HepG2 (cell line): ENCODE measurements at regions not wholly inside any gene's neighbourhood (a gene's known extent, or its start where the extent isn't known, plus 50 kb on each side); places are given as distances from the start of the nearest gene placed in this dataset.

Source experiments
- ATAC-seq: fragments of 200-7000 bp; cut with Tn5 transposase; 3 replicates; pipeline ENCODE4 v1.9.1; 2020; ENCODE audit warnings: mild to moderate bottlenecking, moderate library complexity
- BruUV-seq: library from RNA; stranded (reverse); fragments of 400-500 nt; replicated peaks from 2 replicates; lab custom pipeline; 2021; lab: Mats Ljungman, UMichigan
- CTCF ChIA-PET: fragments of 300-600 bp; formaldehyde crosslinking; extraction: SDS; loops from one replicate; lab custom pipeline; 2021; ENCODE audit warnings: low total read pairs, inconsistent platforms, low intra/inter-chr PET ratio; lab: Yijun Ruan, JAX
- POLR2A ChIA-PET: fragments of 350-600 bp; sonication (Branson Sonifier 250); formaldehyde crosslinking; loops from one replicate; lab custom pipeline; 2020; ENCODE audit warnings: antibody characterized with exemption, inconsistent platforms; lab: Yijun Ruan, JAX
- DNase-seq: peaks from one replicate; pipeline ENCODE4 v3.0.0-alpha.2; 2015; ENCODE audit warnings: low spot score
- FAIRE-seq: peaks from 3 replicates; lab custom pipeline; 2011; peaks lifted over from hg19 to GRCh38; lab: Jason Lieb, UNC
- H2AFZ ChIP-seq: one replicate; pipeline ENCODE4 v1.6.1; 2011; ENCODE audit warnings: low read length, inconsistent platforms
- H3K27ac ChIP-seq: fragments of 300-600 bp; 3 replicates; pipeline ENCODE4 v1.8.0; 2011; ENCODE audit warnings: mixed run types, mild to moderate bottlenecking, mixed read lengths, low read length, inconsistent platforms; ENCODE audit not compliant: insufficient read depth; ENCODE audit errors: extremely low read length
- H3K27me3 ChIP-seq, 2 experiments: fragments of 200-600 bp in 1 of 2; 2 replicates in 1 of 2; 3 replicates in 1 of 2; pipeline versions ENCODE4 v1.6.0 to v1.8.0; 2011; ENCODE audit warnings: low read length in 2 of 2, mild to moderate bottlenecking in 2 of 2, moderate library complexity in 2 of 2, inconsistent platforms in 1 of 2; ENCODE audit not compliant: insufficient read depth in 2 of 2, control insufficient read depth in 1 of 2
- H3K36me3 ChIP-seq, 2 experiments: fragments of 200-600 bp in 1 of 2; replicated peaks in 1 of 2; 2 replicates in 1 of 2; 3 replicates in 1 of 2; pipeline versions ENCODE4 v1.5.1 to v1.8.0; 2011; ENCODE audit warnings: low read length in 2 of 2, inconsistent platforms in 1 of 2; ENCODE audit not compliant: insufficient read depth in 2 of 2, control insufficient read depth in 1 of 2
- H3K4me1 ChIP-seq: 2 replicates; pipeline ENCODE4 v1.5.1; 2012; ENCODE audit warnings: low read length, inconsistent platforms; ENCODE audit not compliant: insufficient read depth
- H3K4me2 ChIP-seq: 2 replicates; pipeline ENCODE4 v1.6.0; 2011; ENCODE audit warnings: low read depth, low read length, inconsistent platforms
- H3K4me3 ChIP-seq, 3 experiments: fragments of 200-600 bp in 1 of 3; sonication (generic), shearing (Covaris generic) in 1 of 3; replicated peaks in 1 of 3; 2 replicates each; pipeline ENCODE4 v1.5.1; 2011 to 2016; ENCODE audit warnings: low read length in 3 of 3, inconsistent platforms in 2 of 3, low read depth in 2 of 3, mild to moderate bottlenecking in 2 of 3, control low read depth in 1 of 3, mixed read lengths in 1 of 3; ENCODE audit not compliant: insufficient read depth in 1 of 3
- H3K79me2 ChIP-seq: one replicate; pipeline ENCODE4 v1.6.1; 2011; ENCODE audit warnings: low read length, inconsistent platforms; ENCODE audit not compliant: insufficient read depth
- H3K9ac ChIP-seq: 2 replicates; pipeline ENCODE4 v1.6.0; 2011; ENCODE audit warnings: mild to moderate bottlenecking, low read depth, low read length, inconsistent platforms; ENCODE audit not compliant: insufficient read depth
- H3K9me3 ChIP-seq: 2 replicates; pipeline ENCODE4 v1.5.1; 2012; ENCODE audit warnings: mild to moderate bottlenecking, low read length
- H4K20me1 ChIP-seq: 2 replicates; pipeline ENCODE4 v1.6.0; 2011; ENCODE audit warnings: inconsistent platforms, mild to moderate bottlenecking, low read length, moderate library complexity; ENCODE audit not compliant: insufficient read depth
- FOXO4 ChIP-seq: sonication (generic); formaldehyde crosslinking; conservative IDR thresholded peaks from 2 replicates; pipeline ENCODE4 v1.8.1; 2023; ENCODE audit warnings: missing genetic modification reagents
- HNRNPH1 ChIP-seq: fragments of 200-400 bp; formaldehyde crosslinking; optimal IDR thresholded peaks from 2 replicates; pipeline ENCODE3; 2017; ENCODE audit warnings: mild to moderate bottlenecking, low read depth, low read length
- MATR3 ChIP-seq: sonication (generic); formaldehyde crosslinking; IDR thresholded peaks from 2 replicates; pipeline ENCODE4 v1.4.0; 2020; ENCODE audit warnings: missing genetic modification reagents
- MNT ChIP-seq: fragments of 450-650 bp; IDR thresholded peaks from 2 replicates; pipeline ENCODE4 v1.6.1; 2016
- SRF ChIP-seq: IDR thresholded peaks from 2 replicates; pipeline ENCODE4 v1.6.1; 2011; ENCODE audit warnings: mild to moderate bottlenecking, low read depth, low read length, moderate library complexity
- WGBS: methylation state at CpG from one replicate; pipeline ENCODE4 v1.1.6; 2017; ENCODE audit warnings: low lambda C conversion rate; 5-methylcytosine and 5-hydroxymethylcytosine counted together
- in situ Hi-C: cut with HindIII; loops from 2 replicates; pipeline ENCODE4 v1.10.0; 2017; ENCODE audit warnings: low pct_unique_long_range_greater_than_20kb; ENCODE audit not compliant: extremely low pct_ligation_motif_present
- intact Hi-C: fragments of 100-400 bp; cut with micrococcal nuclease; formaldehyde crosslinking; loops from one replicate; pipeline ENCODE4 v1.10.0; 2022; ENCODE audit not compliant: unreplicated experiment

GRCh38 chr13:76813000-76813691 is 73.1 kb downstream of the KCTD12 start:
- POLR2A ChIA-PET: no interaction called here
- FAIRE-seq: no peak
- no peaks in the 10 kb centered on the region for H4K20me1 ChIP-seq

More at GRCh38 chr13:76813000-76813691, 73.1 kb downstream of the KCTD12 start:
- Histone ChIP-seq H3K4me2 (no peak overlapping the region), H3K4me1 (no peaks in the 10 kb centered on the region), H3K9me3 (no peaks in the 10 kb centered on the region; the same call in 1 of the 2 replicates), H3K27ac (no peak overlapping the region), H3K79me2 (no peaks in the 10 kb centered on the region), H2AFZ (no peak overlapping the region), H3K9ac (no peak overlapping the region), H3K4me3 (no peak overlapping the region), H3K36me3 (no peaks in the 10 kb centered on the region), H3K27me3 (no peaks in the 10 kb centered on the region)
- DNase-seq (no peak), ATAC-seq (no peak; the same call in 2 of the 3 replicates)
- CTCF ChIA-PET: no interaction called here
- no peak for TF ChIP-seq FOXO4 (CRISPR knock-in tag)
- no peak for TF ChIP-seq HNRNPH1
- no peak for TF ChIP-seq SRF
- no peak for TF ChIP-seq MATR3 (CRISPR knock-in tag)
- 0 out of 2 replicates have a peak, but pooled peaks have one; percentile 8 for TF ChIP-seq MNT
- intact Hi-C loops (no loop called here), in situ Hi-C loops (no loop called here)
- WGBS: 17% methylated on average over 4 of the region's 4 CpGs
- BruUV-seq: no TSS peak
